Muscle layer of colon (tissue), 2 donors: ENCODE measurements at regions not wholly inside any gene's neighbourhood (a gene's known extent, or its start where the extent isn't known, plus 50 kb on each side); places are given as distances from the start of the nearest gene placed in this dataset.
"Not testable (repeated sequence)": the region's sequence is repeated elsewhere in the genome, so short reads cannot be mapped to it uniquely, and the experiment has no call there.

Experiments
- H3K27ac ChIP-seq: one replicate; pipeline ENCODE4 v1.7.0; 2013; ENCODE audit warnings: low read depth, mild to moderate bottlenecking, low read length, moderate library complexity
- H3K27me3 ChIP-seq, 2 donors: one replicate each; pipeline ENCODE4 v1.7.0; 2013; ENCODE audit warnings: low read length in 2 of 2, mild to moderate bottlenecking in 2 of 2; ENCODE audit not compliant: insufficient read depth in 2 of 2, control insufficient read depth in 1 of 2
- H3K36me3 ChIP-seq: one replicate; pipeline ENCODE4 v1.7.0; 2013; ENCODE audit warnings: mild to moderate bottlenecking, low read length; ENCODE audit not compliant: insufficient read depth
- H3K4me1 ChIP-seq: one replicate; pipeline ENCODE4 v1.7.0; 2013; ENCODE audit warnings: mild to moderate bottlenecking, low read length; ENCODE audit not compliant: insufficient read depth
- H3K4me3 ChIP-seq, 2 donors: one replicate each; pipeline ENCODE4 v1.7.0; 2013; ENCODE audit warnings: low read length in 2 of 2, low read depth in 1 of 2, mild to moderate bottlenecking in 1 of 2, moderate library complexity in 1 of 2
- H3K9ac ChIP-seq: one replicate; pipeline ENCODE4 v1.7.0; 2013; ENCODE audit warnings: low read length
- H3K9me3 ChIP-seq: one replicate; pipeline ENCODE4 v1.7.0; 2013; ENCODE audit warnings: mild to moderate bottlenecking, low read length
- donor health status: abdominal sarcoma.
- donor health status: Adenocarcinoma of cecum.

DNA sequence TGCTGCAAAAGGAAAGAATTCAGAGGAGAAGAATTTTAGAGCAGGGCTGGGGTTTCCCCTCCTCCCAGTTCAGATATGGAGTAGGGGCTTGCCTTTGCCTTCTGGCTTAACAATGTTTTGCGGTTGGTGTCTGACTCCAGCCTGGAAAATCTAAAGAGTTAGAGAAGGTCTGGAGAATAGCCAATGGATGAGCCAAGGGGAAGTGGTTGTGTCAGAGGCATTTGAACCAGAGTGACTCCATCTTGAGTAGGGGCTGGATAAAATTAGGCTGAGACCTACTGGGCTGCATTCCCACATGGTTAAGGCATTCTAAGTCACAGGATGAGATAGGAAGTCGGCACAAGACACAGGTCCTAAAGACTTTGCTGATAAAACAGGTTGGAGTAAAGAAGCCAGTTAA, 133.7 kb downstream of the DIRAS2 start:
- H3K36me3 ChIP-seq, result no peaks in the 10 kb centered on the region
- no peaks in the 10 kb centered on the region for H3K9me3 ChIP-seq
- H3K4me1 ChIP-seq, result no peaks in the 10 kb centered on the region

DNA sequence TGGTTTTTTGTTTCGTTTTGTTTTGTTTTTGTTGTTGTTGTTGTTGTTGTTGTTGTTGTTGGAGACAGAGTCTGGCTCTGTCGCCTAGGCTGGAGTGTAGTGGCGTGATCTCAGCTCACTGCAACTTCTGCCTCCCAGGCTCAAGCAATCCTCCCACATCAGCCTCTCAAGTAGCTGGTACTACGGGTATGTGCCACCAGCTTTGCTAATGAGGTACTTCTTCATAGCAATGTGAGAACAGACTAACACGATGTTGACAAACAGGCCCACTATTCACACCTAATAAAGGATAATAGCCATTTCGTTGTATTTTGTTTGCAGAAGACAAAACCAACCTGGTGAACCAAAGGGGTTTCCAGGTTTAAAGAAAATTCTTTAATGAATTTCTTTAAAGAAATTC, 130.9 kb downstream of the DIRAS2 start:
- Histone ChIP-seq H3K27me3 (no peaks in the 10 kb centered on the region), H3K27ac (no peak overlapping the region), H3K4me3 (no peak overlapping the region), H3K36me3 (no peaks in the 10 kb centered on the region), H3K9ac (no peak overlapping the region), H3K4me1 (no peaks in the 10 kb centered on the region), H3K9me3 (no peaks in the 10 kb centered on the region)

More for the DNA sequence above, 133.7 kb downstream of the DIRAS2 start:
- Histone ChIP-seq H3K4me3 (no peak overlapping the region), H3K27ac (no peak overlapping the region), H3K9ac (no peak overlapping the region), H3K27me3 (no peaks in the 10 kb centered on the region)

DNA sequence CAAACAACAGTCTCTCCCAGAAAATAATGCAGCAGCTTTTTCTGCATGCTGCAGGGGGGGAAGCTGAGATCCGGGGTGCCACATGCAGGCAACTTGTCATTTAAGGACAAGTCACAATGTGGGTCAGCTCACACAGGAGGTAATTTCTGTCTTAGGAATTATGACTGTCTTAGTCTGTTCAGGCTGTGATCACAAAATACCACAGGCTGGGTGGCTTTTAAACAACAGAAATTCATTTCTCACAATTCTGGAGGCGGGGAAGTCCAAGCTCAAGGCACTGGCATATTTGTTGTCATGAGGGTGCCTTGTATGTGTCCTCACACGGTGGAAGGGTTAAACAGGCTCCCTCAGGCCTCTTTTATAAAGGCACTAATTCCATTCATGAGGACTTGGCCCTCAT, 127.7 kb downstream of the DIRAS2 start:
- no peak overlapping the region for H3K9ac ChIP-seq
- H3K36me3 ChIP-seq, result no peaks in the 10 kb centered on the region
- no peak overlapping the region for H3K27ac ChIP-seq
- H3K4me1 ChIP-seq, result no peaks in the 10 kb centered on the region
- no peaks in the 10 kb centered on the region for H3K9me3 ChIP-seq
- no peaks in the 10 kb centered on the region for H3K27me3 ChIP-seq
- H3K4me3 ChIP-seq, result no peak overlapping the region

DNA sequence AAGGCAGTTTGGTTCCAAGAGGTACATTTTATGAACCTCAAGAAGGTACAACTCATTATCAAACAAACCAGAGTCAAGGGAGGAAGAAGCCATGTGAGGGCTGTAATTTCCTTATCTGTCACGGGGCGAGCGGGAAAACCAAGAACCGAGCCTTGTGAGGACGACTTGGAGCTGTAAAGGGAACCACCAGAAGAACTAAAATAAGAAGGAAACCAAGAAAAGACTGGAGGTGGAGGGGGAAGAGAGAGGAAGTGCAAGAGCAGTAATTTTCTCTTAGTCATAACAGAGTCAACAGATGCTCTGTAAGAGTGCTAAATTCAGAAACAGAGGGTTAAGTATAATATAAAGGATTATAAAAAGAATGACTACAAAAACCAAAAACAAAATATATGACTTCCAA, 127.1 kb downstream of the DIRAS2 start:
- Histone ChIP-seq H3K36me3 (no peaks in the 10 kb centered on the region), H3K27me3 (no peaks in the 10 kb centered on the region), H3K27ac (no peak overlapping the region), H3K9me3 (no peaks in the 10 kb centered on the region), H3K4me3 (no peak overlapping the region), H3K9ac (no peak overlapping the region), H3K4me1 (no peaks in the 10 kb centered on the region)

DNA sequence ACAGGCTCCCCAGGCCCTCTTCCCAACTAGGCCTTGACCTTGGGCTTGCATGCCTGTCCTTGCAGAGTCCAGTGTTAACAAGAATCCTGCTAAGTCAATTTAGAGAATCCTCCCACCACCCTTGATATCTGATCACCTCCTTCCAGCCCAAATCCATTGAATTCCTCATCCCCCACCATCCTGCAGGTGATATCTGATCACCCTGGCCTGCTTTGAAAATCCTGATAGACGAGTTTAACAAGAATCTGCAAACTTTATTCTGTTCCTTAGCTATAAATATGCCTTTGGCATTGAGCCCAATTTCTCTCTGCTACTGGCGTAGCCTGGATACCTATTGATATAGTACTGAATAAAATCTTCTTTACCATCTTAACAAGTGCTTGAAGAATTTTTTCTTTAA, 125.5 kb downstream of the DIRAS2 start:
- Histone ChIP-seq H3K4me1 (no peaks in the 10 kb centered on the region), H3K36me3 (no peaks in the 10 kb centered on the region), H3K9ac (no peak overlapping the region), H3K4me3 (no peak overlapping the region), H3K27me3 (no peaks in the 10 kb centered on the region), H3K27ac (no peak overlapping the region), H3K9me3 (no peaks in the 10 kb centered on the region)

DNA sequence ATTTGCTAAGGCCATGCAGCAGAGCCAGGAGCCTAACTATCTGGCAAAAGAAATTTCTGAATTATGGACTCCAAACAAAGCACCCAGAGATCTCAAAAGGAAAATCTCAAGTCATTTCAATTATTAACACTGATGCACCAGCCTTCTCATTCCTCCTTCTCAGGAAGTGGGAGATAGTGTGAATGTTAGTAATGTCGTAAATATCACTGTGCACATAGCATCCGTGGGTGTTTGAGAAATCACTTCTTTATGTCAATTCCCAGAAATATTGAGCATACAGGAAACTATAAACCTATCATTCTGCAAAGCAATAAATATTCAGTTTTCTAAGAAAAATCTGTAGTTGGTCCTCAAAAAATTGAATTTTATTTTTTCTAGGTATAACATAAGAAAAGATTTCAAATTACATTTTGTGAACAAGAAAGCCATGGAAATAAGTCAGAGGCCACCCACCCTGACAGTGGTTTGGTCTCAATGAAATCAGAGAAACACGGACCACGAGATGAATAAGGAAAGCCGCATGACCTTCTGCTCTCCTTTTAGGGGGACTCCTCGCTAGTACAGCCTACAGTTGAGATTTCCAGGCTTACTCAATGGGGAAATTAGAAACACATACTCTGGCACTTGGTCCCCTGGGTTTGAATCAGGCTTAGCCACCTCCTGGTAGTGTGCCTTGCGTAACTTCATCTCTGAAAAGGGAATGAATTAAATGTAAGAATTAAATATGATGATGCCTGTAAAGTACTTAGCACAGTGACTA, 120.6 kb downstream of the DIRAS2 start:
- Histone ChIP-seq H3K36me3 (no peaks in the 10 kb centered on the region), H3K9me3 (no peaks in the 10 kb centered on the region), H3K9ac (no peak overlapping the region), H3K27ac (no peak overlapping the region), H3K4me3 (no peak overlapping the region), H3K27me3 (no peaks in the 10 kb centered on the region), H3K4me1 (no peaks in the 10 kb centered on the region)

DNA sequence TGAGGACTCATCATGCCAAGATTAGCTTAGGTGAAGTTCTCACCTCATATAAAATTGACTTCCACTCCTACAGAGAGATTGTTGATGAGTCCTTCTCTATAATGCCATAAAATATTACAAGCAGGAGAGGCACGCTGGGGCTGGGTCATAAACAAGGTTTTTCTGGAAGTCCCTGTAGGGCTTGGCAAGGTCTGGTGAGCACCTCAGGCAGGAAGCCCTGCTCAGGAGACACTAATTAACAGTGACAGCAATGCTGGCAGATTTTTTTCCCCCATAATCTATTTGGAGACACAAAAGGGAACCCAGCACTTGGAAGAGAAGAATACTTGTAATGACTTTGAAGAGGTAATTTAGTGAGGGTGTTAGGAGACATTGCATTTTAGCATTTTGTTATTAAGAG, 118.7 kb downstream of the DIRAS2 start:
- no peak overlapping the region for H3K4me3 ChIP-seq
- no peak overlapping the region for H3K9ac ChIP-seq
- no peaks in the 10 kb centered on the region for H3K9me3 ChIP-seq
- no peaks in the 10 kb centered on the region for H3K4me1 ChIP-seq
- H3K27me3 ChIP-seq, result no peaks in the 10 kb centered on the region
- no peak overlapping the region for H3K27ac ChIP-seq
- no peaks in the 10 kb centered on the region for H3K36me3 ChIP-seq

DNA sequence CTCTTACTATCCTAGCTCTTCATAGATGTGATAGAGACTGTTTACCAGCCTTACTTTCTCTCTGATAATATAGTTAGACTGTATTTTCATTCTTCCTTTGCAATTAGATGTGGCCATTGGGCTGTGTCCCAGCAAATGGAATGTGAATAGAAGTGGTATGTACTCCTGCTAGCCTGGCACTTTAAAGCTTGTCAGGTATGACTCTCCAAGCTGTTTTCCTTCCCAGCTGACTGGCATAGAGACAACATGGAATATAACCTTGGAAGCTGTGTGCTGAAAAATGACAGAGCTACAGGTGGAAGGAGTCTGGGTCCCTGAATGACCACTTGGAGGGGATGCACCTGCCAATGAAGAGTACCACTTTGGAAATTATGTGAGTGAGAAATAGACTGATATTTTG, 116.2 kb downstream of the DIRAS2 start:
- Histone ChIP-seq H3K9me3 (no peaks in the 10 kb centered on the region), H3K9ac (no peak overlapping the region), H3K27me3 (no peaks in the 10 kb centered on the region), H3K4me1 (no peaks in the 10 kb centered on the region), H3K36me3 (no peaks in the 10 kb centered on the region), H3K4me3 (no peak overlapping the region), H3K27ac (no peak overlapping the region)

DNA sequence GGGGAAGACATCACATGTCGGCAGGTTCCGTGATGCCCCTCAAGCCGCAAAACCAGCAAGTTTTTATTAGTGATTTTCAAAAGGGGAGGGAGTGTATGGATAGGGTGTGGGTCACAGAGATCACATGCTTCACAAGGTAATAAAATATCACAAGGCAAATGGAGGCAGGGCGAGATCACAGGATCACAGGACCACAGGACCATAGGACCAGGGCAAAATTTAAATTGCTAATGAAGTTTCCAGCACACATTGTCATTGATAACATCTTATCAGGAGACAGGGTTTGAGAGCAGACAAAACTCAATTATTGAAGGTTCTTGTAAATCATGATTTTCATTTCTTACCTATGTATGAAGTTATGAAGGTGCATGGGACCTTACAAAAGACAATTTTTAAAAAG, 106.5 kb downstream of the DIRAS2 start:
- not testable (repeated sequence) for H3K9ac ChIP-seq, H3K36me3 ChIP-seq, H3K27me3 ChIP-seq, H3K27ac ChIP-seq, H3K9me3 ChIP-seq, H3K4me1 ChIP-seq, H3K4me3 ChIP-seq

DNA sequence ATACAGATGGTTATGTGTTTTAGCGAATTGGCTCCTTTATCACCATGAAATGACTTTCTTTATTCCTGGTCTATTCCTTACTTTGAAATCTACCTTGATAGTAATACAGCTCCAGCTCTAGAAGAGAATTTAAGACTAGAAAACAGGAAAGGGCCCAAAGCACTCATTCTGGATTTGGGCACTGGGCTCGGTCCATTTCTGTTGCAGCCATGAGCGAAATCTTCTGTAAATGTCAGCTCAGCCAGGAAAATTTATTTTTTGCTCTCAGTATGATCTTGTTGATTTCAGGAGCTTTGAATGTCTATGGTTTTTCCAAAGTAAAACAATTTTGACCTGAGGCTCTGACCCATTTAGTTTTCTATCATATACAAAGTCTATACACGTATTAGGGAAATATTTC, 104.1 kb downstream of the DIRAS2 start:
- no peaks in the 10 kb centered on the region for H3K27me3 ChIP-seq

DNA sequence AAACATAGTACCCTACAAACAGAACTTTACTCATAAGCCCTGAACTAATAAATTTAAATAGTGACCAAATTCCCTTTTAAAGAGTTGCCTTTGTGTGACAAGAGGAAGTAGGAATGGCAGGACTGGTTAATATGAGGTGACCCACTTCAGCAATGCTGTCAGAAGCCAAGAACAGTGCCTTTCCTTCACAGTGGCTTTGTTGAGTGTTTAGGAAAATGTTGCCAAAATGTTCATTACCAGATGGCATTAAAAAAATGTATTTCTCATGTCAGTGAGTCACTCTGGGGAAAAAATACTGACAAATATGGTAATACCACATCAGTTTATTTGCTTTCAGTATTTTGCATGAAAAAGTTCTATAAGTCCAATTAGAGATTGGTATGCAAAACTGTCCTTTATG, 103.3 kb downstream of the DIRAS2 start:
- Histone ChIP-seq H3K4me3 (no peak overlapping the region), H3K9ac (no peak overlapping the region), H3K9me3 (no peaks in the 10 kb centered on the region), H3K27me3 (no peaks in the 10 kb centered on the region), H3K4me1 (no peaks in the 10 kb centered on the region), H3K36me3 (no peaks in the 10 kb centered on the region), H3K27ac (no peak overlapping the region)

More for the DNA sequence above, 104.1 kb downstream of the DIRAS2 start:
- H3K27ac ChIP-seq, result no peak overlapping the region
- no peaks in the 10 kb centered on the region for H3K36me3 ChIP-seq
- no peaks in the 10 kb centered on the region for H3K4me1 ChIP-seq
- no peak overlapping the region for H3K4me3 ChIP-seq
- H3K9ac ChIP-seq, result no peak overlapping the region
- H3K9me3 ChIP-seq, result no peaks in the 10 kb centered on the region

DNA sequence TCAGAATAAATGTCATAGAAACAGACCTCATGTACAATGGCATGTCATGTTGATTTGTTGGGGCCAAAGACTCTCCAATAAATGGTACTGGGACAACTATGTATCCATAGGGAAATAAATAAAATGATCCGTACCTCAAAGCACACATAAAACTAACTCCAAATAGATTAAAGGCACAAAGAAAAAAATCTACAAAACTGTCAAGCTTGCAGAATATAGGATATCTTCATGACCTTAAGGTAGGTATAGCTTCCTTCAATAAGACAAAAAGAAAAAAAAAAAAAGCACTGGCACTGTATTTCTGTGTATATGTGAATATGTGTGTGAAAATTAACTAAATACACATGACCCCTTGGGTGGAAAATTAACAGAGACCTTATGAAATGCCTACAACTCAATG, 101.9 kb downstream of the DIRAS2 start:
- Histone ChIP-seq H3K27ac (no peak overlapping the region), H3K9ac (no peak overlapping the region), H3K4me1 (no peaks in the 10 kb centered on the region), H3K9me3 (no peaks in the 10 kb centered on the region), H3K4me3 (no peak overlapping the region), H3K36me3 (no peaks in the 10 kb centered on the region), H3K27me3 (no peaks in the 10 kb centered on the region)
